ENCODE measurements at regions not wholly inside any gene's neighbourhood (a gene's known extent, or its start where the extent isn't known, plus 50 kb on each side); places are given as distances from the start of the nearest gene placed in this dataset.

DNA sequence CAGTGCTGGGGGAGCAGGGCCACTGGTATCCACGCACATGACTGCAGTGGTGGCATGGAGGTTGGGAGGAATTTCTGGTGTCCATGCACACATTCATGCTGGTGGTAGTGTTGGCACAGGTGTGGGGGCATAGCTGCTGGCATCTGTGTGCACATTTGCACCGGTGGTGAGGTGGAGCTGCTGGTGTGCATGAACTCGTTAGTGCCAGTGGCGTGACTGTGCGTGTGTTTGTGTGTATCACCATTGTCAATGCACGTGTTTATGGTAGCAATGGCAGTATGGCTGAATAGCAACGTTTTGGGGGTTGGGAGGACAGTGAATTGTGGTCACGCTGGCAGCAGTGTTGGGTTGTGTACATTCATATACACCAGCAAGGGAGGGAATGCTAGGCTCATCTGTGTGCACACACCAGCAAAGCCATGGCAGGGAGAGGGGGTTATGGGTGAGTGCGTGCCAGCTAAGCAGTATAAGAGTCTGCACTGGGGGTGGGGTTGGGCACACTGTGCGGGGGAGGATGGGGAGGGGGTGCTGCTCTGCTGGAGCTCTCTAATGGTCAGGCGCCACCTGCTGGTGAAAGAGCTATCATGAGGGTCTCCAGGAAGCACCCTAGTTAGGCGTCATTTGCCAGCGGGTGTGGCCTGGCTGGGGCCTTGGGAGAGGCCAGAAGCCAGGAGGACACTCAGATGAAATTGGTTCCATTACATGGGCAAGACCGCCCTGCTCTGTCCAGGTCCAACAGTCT lies 626.1 kb upstream of the ID4 start:
- H3K4me1 ChIP-seq (ENCODE audit: control insufficient read depth in 1 of 2, insufficient read depth in 2 of 2, low read depth in 1 of 2, low read length in 1 of 2): no peaks in the 10 kb centered on the region
- no peaks in the 10 kb centered on the region for H3K9me2 ChIP-seq
- WGBS (ENCODE audit: low lambda C conversion rate): 16% methylated on average over 10 of the region's 14 CpGs
- TF ChIP-seq SMC3 (IDR thresholded peaks at IDR 0.05; ENCODE audit: low read depth, low read length) (peak; percentile 33; the same call in 1 of the 2 replicates), TCF12 (IDR thresholded peaks at IDR 0.05) (no peak), MEF2A (IDR thresholded peaks at IDR 0.05; ENCODE audit: borderline replicate concordance, low read depth) (no peak), RAD21 (IDR thresholded peaks at IDR 0.05; ENCODE audit: low read length) (peak; percentile 39), RFX5 (IDR thresholded peaks at IDR 0.05; ENCODE audit: low read length) (no peak), ELF1 (IDR thresholded peaks at IDR 0.05) (no peak)
- TF ChIP-seq, protein P1, sequence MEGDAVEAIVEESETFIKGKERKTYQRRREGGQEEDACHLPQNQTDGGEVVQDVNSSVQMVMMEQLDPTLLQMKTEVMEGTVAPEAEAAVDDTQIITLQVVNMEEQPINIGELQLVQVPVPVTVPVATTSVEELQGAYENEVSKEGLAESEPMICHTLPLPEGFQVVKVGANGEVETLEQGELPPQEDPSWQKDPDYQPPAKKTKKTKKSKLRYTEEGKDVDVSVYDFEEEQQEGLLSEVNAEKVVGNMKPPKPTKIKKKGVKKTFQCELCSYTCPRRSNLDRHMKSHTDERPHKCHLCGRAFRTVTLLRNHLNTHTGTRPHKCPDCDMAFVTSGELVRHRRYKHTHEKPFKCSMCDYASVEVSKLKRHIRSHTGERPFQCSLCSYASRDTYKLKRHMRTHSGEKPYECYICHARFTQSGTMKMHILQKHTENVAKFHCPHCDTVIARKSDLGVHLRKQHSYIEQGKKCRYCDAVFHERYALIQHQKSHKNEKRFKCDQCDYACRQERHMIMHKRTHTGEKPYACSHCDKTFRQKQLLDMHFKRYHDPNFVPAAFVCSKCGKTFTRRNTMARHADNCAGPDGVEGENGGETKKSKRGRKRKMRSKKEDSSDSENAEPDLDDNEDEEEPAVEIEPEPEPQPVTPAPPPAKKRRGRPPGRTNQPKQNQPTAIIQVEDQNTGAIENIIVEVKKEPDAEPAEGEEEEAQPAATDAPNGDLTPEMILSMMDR (IDR thresholded peaks at IDR 0.05): peak; percentile 32
- H3K9me3 ChIP-seq: no peaks in the 10 kb centered on the region
- H3K27me3 ChIP-seq (ENCODE audit: insufficient read depth): no peaks in the 10 kb centered on the region
- no peaks in the 10 kb centered on the region for H3K36me3 ChIP-seq (replicated peaks in 1 of 2; ENCODE audit: control insufficient read depth in 1 of 2, insufficient read depth in 2 of 2, low read length in 1 of 2)
- H2AFZ ChIP-seq (ENCODE audit: low read depth): no peak overlapping the region
- ChIA-PET POLR2A (no interaction called here), CTCF (interaction anchor here (0.6 to 1.9 kb wide), 13 partner anchors 9 to 905 kb away, joined by 3 to 9 read pairs (median 4); no protein-coding TSS in a partner anchor)
- no peak overlapping the region for H3K27ac ChIP-seq (ENCODE audit: low read depth in 2 of 2, low read length in 1 of 2)
- H3K4me2 ChIP-seq: no peak overlapping the region
- H3F3A ChIP-seq (replicated peaks; ENCODE audit: insufficient read depth): no peaks in the 10 kb centered on the region
- peak; percentile 56 for DNase-seq
- no peaks in the 10 kb centered on the region for H4K20me1 ChIP-seq (ENCODE audit: insufficient read depth)
- no peak overlapping the region for H3K4me3 ChIP-seq (ENCODE audit: low read depth in 2 of 2, low read length in 1 of 2)
- H3K79me2 ChIP-seq (ENCODE audit: insufficient read depth): no peaks in the 10 kb centered on the region
- H3K9ac ChIP-seq: no peak overlapping the region

DNA sequence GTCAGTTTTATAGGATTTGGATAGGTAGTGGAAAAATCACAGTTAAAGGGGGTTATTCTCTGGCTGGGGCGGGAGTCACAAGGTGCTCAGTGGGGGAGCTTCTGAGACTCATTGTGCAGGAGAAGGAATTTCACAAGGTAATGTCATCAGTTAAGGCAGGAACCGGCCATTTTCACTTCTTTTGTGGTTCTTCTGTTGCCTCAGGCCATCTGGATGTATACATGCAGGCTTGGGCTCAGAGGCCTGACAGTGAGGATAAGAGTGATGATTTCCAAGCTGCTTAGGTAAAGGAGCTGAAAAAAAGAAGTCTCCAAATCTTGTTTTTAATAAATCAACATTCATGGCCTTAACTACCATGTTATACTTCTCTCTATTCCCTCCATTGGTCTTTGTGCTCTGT lies 622.9 kb upstream of the ID4 start:
- Histone ChIP-seq H3K4me3 (ENCODE audit: low read depth in 2 of 2, low read length in 1 of 2) (no peak overlapping the region), H3K27me3 (ENCODE audit: insufficient read depth) (no peaks in the 10 kb centered on the region), H3K4me1 (ENCODE audit: control insufficient read depth in 1 of 2, insufficient read depth in 2 of 2, low read depth in 1 of 2, low read length in 1 of 2) (no peaks in the 10 kb centered on the region), H2AFZ (ENCODE audit: low read depth) (no peak overlapping the region), H3K9me2 (no peaks in the 10 kb centered on the region), H4K20me1 (ENCODE audit: insufficient read depth) (no peaks in the 10 kb centered on the region), H3F3A (replicated peaks; ENCODE audit: insufficient read depth) (no peaks in the 10 kb centered on the region), H3K9me3 (no peaks in the 10 kb centered on the region), H3K27ac (ENCODE audit: low read depth in 2 of 2, low read length in 1 of 2) (no peak overlapping the region), H3K79me2 (ENCODE audit: insufficient read depth) (no peaks in the 10 kb centered on the region), H3K4me2 (no peak overlapping the region), H3K9ac (no peak overlapping the region), H3K36me3 (replicated peaks in 1 of 2; ENCODE audit: control insufficient read depth in 1 of 2, insufficient read depth in 2 of 2, low read length in 1 of 2) (no peaks in the 10 kb centered on the region)
- WGBS (ENCODE audit: low lambda C conversion rate): 0% methylated on average over 2 of the region's 2 CpGs
- DNase-seq: no peak
- POLR2A ChIA-PET: no interaction called here
- CTCF ChIA-PET: no interaction called here
- TF ChIP-seq RXRA (IDR thresholded peaks at IDR 0.05; ENCODE audit: borderline replicate concordance, low read depth) (no peak), CHD2 (IDR thresholded peaks at IDR 0.05; ENCODE audit: low read length, partially characterized antibody) (no peak), TCF12 (IDR thresholded peaks at IDR 0.05) (no peak), SMC3 (IDR thresholded peaks at IDR 0.05; ENCODE audit: low read depth, low read length) (no peak), EZH2phosphoT487 (IDR thresholded peaks at IDR 0.05; ENCODE audit: borderline replicate concordance, low read depth) (no peak), FOXM1 (IDR thresholded peaks at IDR 0.05; ENCODE audit: low read depth) (no peak), FOSL2 (IDR thresholded peaks at IDR 0.05; ENCODE audit: borderline replicate concordance, low read depth) (no peak), JUND (IDR thresholded peaks at IDR 0.05) (no peak), RAD21 (IDR thresholded peaks at IDR 0.05; ENCODE audit: low read length) (no peak), GABPA (IDR thresholded peaks at IDR 0.05; ENCODE audit: low read depth) (no peak)
- TF ChIP-seq, protein P2, sequence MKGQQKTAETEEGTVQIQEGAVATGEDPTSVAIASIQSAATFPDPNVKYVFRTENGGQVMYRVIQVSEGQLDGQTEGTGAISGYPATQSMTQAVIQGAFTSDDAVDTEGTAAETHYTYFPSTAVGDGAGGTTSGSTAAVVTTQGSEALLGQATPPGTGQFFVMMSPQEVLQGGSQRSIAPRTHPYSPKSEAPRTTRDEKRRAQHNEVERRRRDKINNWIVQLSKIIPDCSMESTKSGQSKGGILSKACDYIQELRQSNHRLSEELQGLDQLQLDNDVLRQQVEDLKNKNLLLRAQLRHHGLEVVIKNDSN (IDR thresholded peaks at IDR 0.05; ENCODE audit: borderline replicate concordance, low read depth): no peak
- TF ChIP-seq, protein P3, sequence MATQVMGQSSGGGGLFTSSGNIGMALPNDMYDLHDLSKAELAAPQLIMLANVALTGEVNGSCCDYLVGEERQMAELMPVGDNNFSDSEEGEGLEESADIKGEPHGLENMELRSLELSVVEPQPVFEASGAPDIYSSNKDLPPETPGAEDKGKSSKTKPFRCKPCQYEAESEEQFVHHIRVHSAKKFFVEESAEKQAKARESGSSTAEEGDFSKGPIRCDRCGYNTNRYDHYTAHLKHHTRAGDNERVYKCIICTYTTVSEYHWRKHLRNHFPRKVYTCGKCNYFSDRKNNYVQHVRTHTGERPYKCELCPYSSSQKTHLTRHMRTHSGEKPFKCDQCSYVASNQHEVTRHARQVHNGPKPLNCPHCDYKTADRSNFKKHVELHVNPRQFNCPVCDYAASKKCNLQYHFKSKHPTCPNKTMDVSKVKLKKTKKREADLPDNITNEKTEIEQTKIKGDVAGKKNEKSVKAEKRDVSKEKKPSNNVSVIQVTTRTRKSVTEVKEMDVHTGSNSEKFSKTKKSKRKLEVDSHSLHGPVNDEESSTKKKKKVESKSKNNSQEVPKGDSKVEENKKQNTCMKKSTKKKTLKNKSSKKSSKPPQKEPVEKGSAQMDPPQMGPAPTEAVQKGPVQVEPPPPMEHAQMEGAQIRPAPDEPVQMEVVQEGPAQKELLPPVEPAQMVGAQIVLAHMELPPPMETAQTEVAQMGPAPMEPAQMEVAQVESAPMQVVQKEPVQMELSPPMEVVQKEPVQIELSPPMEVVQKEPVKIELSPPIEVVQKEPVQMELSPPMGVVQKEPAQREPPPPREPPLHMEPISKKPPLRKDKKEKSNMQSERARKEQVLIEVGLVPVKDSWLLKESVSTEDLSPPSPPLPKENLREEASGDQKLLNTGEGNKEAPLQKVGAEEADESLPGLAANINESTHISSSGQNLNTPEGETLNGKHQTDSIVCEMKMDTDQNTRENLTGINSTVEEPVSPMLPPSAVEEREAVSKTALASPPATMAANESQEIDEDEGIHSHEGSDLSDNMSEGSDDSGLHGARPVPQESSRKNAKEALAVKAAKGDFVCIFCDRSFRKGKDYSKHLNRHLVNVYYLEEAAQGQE (IDR thresholded peaks at IDR 0.05; ENCODE audit: low read depth, low read length): no peak
- TF ChIP-seq, protein P4, sequence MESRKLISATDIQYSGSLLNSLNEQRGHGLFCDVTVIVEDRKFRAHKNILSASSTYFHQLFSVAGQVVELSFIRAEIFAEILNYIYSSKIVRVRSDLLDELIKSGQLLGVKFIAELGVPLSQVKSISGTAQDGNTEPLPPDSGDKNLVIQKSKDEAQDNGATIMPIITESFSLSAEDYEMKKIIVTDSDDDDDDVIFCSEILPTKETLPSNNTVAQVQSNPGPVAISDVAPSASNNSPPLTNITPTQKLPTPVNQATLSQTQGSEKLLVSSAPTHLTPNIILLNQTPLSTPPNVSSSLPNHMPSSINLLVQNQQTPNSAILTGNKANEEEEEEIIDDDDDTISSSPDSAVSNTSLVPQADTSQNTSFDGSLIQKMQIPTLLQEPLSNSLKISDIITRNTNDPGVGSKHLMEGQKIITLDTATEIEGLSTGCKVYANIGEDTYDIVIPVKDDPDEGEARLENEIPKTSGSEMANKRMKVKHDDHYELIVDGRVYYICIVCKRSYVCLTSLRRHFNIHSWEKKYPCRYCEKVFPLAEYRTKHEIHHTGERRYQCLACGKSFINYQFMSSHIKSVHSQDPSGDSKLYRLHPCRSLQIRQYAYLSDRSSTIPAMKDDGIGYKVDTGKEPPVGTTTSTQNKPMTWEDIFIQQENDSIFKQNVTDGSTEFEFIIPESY (IDR thresholded peaks at IDR 0.05; ENCODE audit: borderline replicate concordance, low read depth): no peak
